H9 (cell line): ENCODE measurements at regions not wholly inside any gene's neighbourhood (a gene's known extent, or its start where the extent isn't known, plus 50 kb on each side); places are given as distances from the start of the nearest gene placed in this dataset.

Source experiments
- DNase-seq: peaks from one replicate; pipeline ENCODE4 v3.0.0-alpha.2; 2017
- H2AFZ ChIP-seq: one replicate; pipeline ENCODE4 v1.6.1; 2013; ENCODE audit warnings: mild to moderate bottlenecking, low read length, control low read depth, moderate library complexity
- H2AK5ac ChIP-seq: 2 replicates; pipeline ENCODE4 v1.6.1; 2013; ENCODE audit warnings: low read length, control low read depth, mixed read lengths; ENCODE audit not compliant: insufficient read length
- H2BK120ac ChIP-seq: one replicate; pipeline ENCODE4 v1.6.1; 2013; ENCODE audit warnings: low read depth, mild to moderate bottlenecking, low read length, control low read depth, inconsistent platforms; ENCODE audit not compliant: poor library complexity, severe bottlenecking
- H2BK12ac ChIP-seq: 2 replicates; pipeline ENCODE4 v1.6.1; 2013; ENCODE audit warnings: low read length, control low read depth, mixed read lengths, low read depth; ENCODE audit not compliant: insufficient read length
- H2BK15ac ChIP-seq: 2 replicates; pipeline ENCODE4 v1.6.1; 2013; ENCODE audit warnings: low read depth, low read length, control low read depth
- H2BK20ac ChIP-seq: one replicate; pipeline ENCODE4 v1.6.1; 2013; ENCODE audit warnings: low read depth, mild to moderate bottlenecking, low read length, control low read depth, inconsistent platforms; ENCODE audit not compliant: poor library complexity, severe bottlenecking
- H2BK5ac ChIP-seq: 2 replicates; pipeline ENCODE4 v1.6.1; 2013; ENCODE audit warnings: low read length, control low read depth, mixed read lengths; ENCODE audit not compliant: insufficient read length
- H3K14ac ChIP-seq: 2 replicates; pipeline ENCODE4 v1.6.1; 2013; ENCODE audit warnings: low read length, control low read depth; ENCODE audit not compliant: insufficient read depth
- H3K18ac ChIP-seq: 2 replicates; pipeline ENCODE4 v1.6.1; 2013; ENCODE audit warnings: low read depth, mild to moderate bottlenecking, mixed read lengths, low read length, control low read depth; ENCODE audit not compliant: insufficient read length
- H3K23ac ChIP-seq: 2 replicates; pipeline ENCODE4 v1.6.1; 2013; ENCODE audit warnings: low read length, control low read depth, mixed read lengths, low read depth; ENCODE audit not compliant: insufficient read length
- H3K23me2 ChIP-seq: 2 replicates; pipeline ENCODE4 v1.6.1; 2013; ENCODE audit warnings: low read depth, mild to moderate bottlenecking, mixed read lengths, low read length, control low read depth; ENCODE audit not compliant: insufficient read length, poor library complexity, severe bottlenecking
- H3K27ac ChIP-seq: 2 replicates; pipeline ENCODE4 v1.5.1; 2013; ENCODE audit warnings: low read length, control low read depth, mixed read lengths, low read depth; ENCODE audit not compliant: insufficient read length
- H3K27me3 ChIP-seq: 2 replicates; pipeline ENCODE4 v1.6.1; 2013; ENCODE audit warnings: low read length, control low read depth, inconsistent platforms; ENCODE audit not compliant: insufficient read depth
- H3K4ac ChIP-seq: 2 replicates; pipeline ENCODE4 v1.6.1; 2013; ENCODE audit warnings: low read depth, mild to moderate bottlenecking, control low read depth, inconsistent platforms, low read length, moderate library complexity
- H3K4me1 ChIP-seq: 2 replicates; pipeline ENCODE4 v1.6.1; 2013; ENCODE audit warnings: low read length, control low read depth, inconsistent platforms; ENCODE audit not compliant: insufficient read depth
- H3K4me2 ChIP-seq: 2 replicates; pipeline ENCODE4 v1.6.1; 2013; ENCODE audit warnings: low read length, control low read depth, mixed read lengths; ENCODE audit not compliant: insufficient read length, insufficient read depth
- H3K56ac ChIP-seq: 2 replicates; pipeline ENCODE4 v1.6.1; 2013; ENCODE audit warnings: low read depth, mild to moderate bottlenecking, mixed read lengths, low read length, control low read depth; ENCODE audit not compliant: insufficient read length
- H3K79me1 ChIP-seq: 2 replicates; pipeline ENCODE4 v1.6.1; 2013; ENCODE audit warnings: low read depth, mild to moderate bottlenecking, moderate library complexity, low read length, control low read depth, inconsistent platforms; ENCODE audit not compliant: insufficient read depth, poor library complexity, severe bottlenecking
- H3K79me2 ChIP-seq: 2 replicates; pipeline ENCODE4 v1.6.1; 2013; ENCODE audit warnings: low read length, control low read depth, inconsistent platforms; ENCODE audit not compliant: insufficient read depth
- H3K9ac ChIP-seq: 2 replicates; pipeline ENCODE4 v1.6.1; 2013; ENCODE audit warnings: low read length, control low read depth, mixed read lengths; ENCODE audit not compliant: insufficient read length; ENCODE audit errors: extremely low read depth
- H3K9me3 ChIP-seq: one replicate; pipeline ENCODE4 v1.6.1; 2013; ENCODE audit warnings: low read depth, low read length, inconsistent platforms; ENCODE audit not compliant: control insufficient read depth
- H3T11ph ChIP-seq: one replicate; pipeline ENCODE4 v1.6.1; 2013; ENCODE audit warnings: mild to moderate bottlenecking, low read length, control low read depth, inconsistent platforms
- H4K20me1 ChIP-seq: one replicate; pipeline ENCODE4 v1.6.1; 2013; ENCODE audit not compliant: control insufficient read depth, insufficient read length, insufficient read depth
- H4K5ac ChIP-seq: 2 replicates; pipeline ENCODE4 v1.6.1; 2013; ENCODE audit warnings: low read depth, mild to moderate bottlenecking, mixed read lengths, low read length, control low read depth; ENCODE audit not compliant: insufficient read length
- H4K8ac ChIP-seq: replicated peaks from 2 replicates; pipeline ENCODE4 v1.6.1; 2013; ENCODE audit warnings: low read length, control low read depth, mixed read lengths, low read depth; ENCODE audit not compliant: insufficient read length
- H4K91ac ChIP-seq: 2 replicates; pipeline ENCODE4 v1.6.1; 2013; ENCODE audit warnings: low read depth, mild to moderate bottlenecking, moderate library complexity, mixed read lengths, low read length, control low read depth; ENCODE audit not compliant: insufficient read length
- H3K27ac Mint-ChIP-seq, 3 experiments: 2 replicates in 2 of 3; 3 replicates in 1 of 3; pipeline ENCODE4 v1.8.0; 2020 to 2021; ENCODE audit warnings: mixed read lengths in 3 of 3, mild to moderate bottlenecking in 1 of 3, moderate library complexity in 1 of 3
- H3K27me3 Mint-ChIP-seq: 2 replicates; pipeline ENCODE4 v1.8.0; 2021; ENCODE audit warnings: low read depth, mild to moderate bottlenecking, moderate library complexity, mixed read lengths
- H3K36me3 Mint-ChIP-seq, 3 experiments: 2 replicates in 2 of 3; 3 replicates in 1 of 3; pipeline ENCODE4 v1.8.0; 2020 to 2021; ENCODE audit warnings: low read depth in 3 of 3, mixed read lengths in 3 of 3; ENCODE audit not compliant: insufficient read depth in 1 of 3
- H3K4me1 Mint-ChIP-seq, 2 experiments: 2 replicates each; pipeline ENCODE4 v1.8.0; 2020; ENCODE audit warnings: mixed read lengths in 2 of 2
- H3K4me3 Mint-ChIP-seq, 2 experiments: 2 replicates in 1 of 2; 3 replicates in 1 of 2; pipeline ENCODE4 v1.8.0; 2020 to 2021; ENCODE audit warnings: mild to moderate bottlenecking in 2 of 2, mixed read lengths in 2 of 2, moderate library complexity in 1 of 2
- H3K9me3 Mint-ChIP-seq, 2 experiments: 2 replicates in 1 of 2; 3 replicates in 1 of 2; pipeline ENCODE4 v1.8.0; 2020; ENCODE audit warnings: mild to moderate bottlenecking in 2 of 2, mixed read lengths in 2 of 2, moderate library complexity in 1 of 2
- WGBS: extraction: QIAGEN DNeasy Blood & Tissue Kit; methylation state at CpG from one replicate; pipeline ENCODE4 v1.1.7; 2013; ENCODE audit warnings: missing lambda C conversion rate, low lambda C conversion rate, mixed read lengths; ENCODE audit not compliant: insufficient read length; ENCODE audit errors: extremely low coverage; 5-methylcytosine and 5-hydroxymethylcytosine counted together
- TF ChIP-seq, protein P1 (sequence below): fragments of 200-600 bp; sonication (generic); conservative IDR thresholded peaks from 3 replicates; pipeline ENCODE4 v1.8.0; 2021; ENCODE audit warnings: antibody characterized with exemption, mild to moderate bottlenecking

DNA sequence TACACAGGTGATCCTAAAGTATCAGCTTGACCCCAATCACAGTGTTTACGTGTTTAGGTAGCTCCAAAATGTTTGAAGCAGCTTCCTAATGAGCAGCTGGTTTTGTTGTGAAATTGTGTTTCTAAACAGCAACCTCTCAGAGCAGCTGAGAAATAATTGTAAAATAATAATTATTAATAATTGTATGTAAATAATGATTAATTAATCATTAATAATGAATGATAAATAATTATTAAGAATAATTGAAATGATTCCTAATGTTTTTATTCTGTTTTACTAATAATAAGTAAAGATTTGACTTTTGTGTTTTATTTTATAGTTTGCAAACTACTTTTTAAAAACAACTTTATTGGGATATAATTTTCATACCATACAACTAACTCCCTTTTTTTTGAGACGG, 182.2 kb downstream of the URB2 start:
- H2BK5ac ChIP-seq, result no peak overlapping the region
- no peak overlapping the region for H3K18ac ChIP-seq
- peaks cover 3 to 6% of the 10 kb centered on the region in 2 experiments for H3K4me1 Mint-ChIP-seq
- no peak overlapping the region for H3K4me3 Mint-ChIP-seq
- no peak overlapping the region for H2BK12ac ChIP-seq
- H2BK120ac ChIP-seq, result no peak overlapping the region
- H3K4me1 ChIP-seq, result no peaks in the 10 kb centered on the region
- H3K9me3 ChIP-seq, result peaks cover 13% of the 10 kb centered on the region
- H4K20me1 ChIP-seq, result no peaks in the 10 kb centered on the region
- H2AFZ ChIP-seq, result no peak overlapping the region
- H3K79me1 ChIP-seq, result no peaks in the 10 kb centered on the region
- H2BK20ac ChIP-seq, result no peak overlapping the region
- H2AK5ac ChIP-seq, result no peak overlapping the region
- no peak overlapping the region for H3K9ac ChIP-seq
- H3T11ph ChIP-seq, result no peak overlapping the region
- TF ChIP-seq, protein P1, sequence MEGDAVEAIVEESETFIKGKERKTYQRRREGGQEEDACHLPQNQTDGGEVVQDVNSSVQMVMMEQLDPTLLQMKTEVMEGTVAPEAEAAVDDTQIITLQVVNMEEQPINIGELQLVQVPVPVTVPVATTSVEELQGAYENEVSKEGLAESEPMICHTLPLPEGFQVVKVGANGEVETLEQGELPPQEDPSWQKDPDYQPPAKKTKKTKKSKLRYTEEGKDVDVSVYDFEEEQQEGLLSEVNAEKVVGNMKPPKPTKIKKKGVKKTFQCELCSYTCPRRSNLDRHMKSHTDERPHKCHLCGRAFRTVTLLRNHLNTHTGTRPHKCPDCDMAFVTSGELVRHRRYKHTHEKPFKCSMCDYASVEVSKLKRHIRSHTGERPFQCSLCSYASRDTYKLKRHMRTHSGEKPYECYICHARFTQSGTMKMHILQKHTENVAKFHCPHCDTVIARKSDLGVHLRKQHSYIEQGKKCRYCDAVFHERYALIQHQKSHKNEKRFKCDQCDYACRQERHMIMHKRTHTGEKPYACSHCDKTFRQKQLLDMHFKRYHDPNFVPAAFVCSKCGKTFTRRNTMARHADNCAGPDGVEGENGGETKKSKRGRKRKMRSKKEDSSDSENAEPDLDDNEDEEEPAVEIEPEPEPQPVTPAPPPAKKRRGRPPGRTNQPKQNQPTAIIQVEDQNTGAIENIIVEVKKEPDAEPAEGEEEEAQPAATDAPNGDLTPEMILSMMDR, result no peak
- H3K56ac ChIP-seq, result no peak overlapping the region
- H3K9me3 Mint-ChIP-seq, result peaks cover 42 to 49% of the 10 kb centered on the region in 2 experiments
- no peak overlapping the region for H3K4me2 ChIP-seq
- H3K23me2 ChIP-seq, result no peaks in the 10 kb centered on the region
- no peak overlapping the region for H2BK15ac ChIP-seq
- H4K5ac ChIP-seq, result no peak overlapping the region
- H3K36me3 Mint-ChIP-seq, result peaks cover 15 to 41% (median 28%) of the 10 kb centered on the region in 3 experiments
- H4K91ac ChIP-seq, result no peak overlapping the region
- no CpG with 5 or more reads among the region's 2 CpGs for WGBS
- peaks cover 10% of the 10 kb centered on the region for H3K27me3 Mint-ChIP-seq
- no peak overlapping the region for H3K23ac ChIP-seq
- no peak overlapping the region for H3K14ac ChIP-seq
- H3K27me3 ChIP-seq, result no peaks in the 10 kb centered on the region
- no peak overlapping the region for H4K8ac ChIP-seq
- no peak overlapping the region for H3K27ac Mint-ChIP-seq
- no peaks in the 10 kb centered on the region for H3K79me2 ChIP-seq
- no peak for DNase-seq
- H3K4ac ChIP-seq, result no peak overlapping the region
- H3K27ac ChIP-seq, result no peak overlapping the region
